ENCODE measurements at regions not wholly inside any gene's neighbourhood (a gene's known extent, or its start where the extent isn't known, plus 50 kb on each side); places are given as distances from the start of the nearest gene placed in this dataset.

DNA sequence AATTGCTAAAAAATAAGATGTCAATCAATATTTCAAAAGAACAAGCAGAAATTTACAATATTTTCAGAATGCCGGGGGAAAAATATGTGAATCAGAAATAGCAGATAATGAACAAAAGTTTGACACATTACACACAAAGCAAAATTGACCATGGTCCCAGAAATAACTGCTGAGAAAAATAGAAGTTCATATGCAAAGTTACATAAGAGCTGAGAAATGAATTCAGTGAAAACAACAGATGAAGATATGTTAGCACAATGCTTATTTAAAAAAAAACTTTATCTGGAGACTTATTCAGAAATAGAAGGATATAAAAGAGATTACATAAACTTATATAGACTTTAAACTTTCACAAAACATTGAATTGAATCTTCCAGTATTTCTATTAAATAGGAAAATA is 1483.7 kb upstream of the ACO1 start:
- H2BK120ac ChIP-seq (ENCODE audit: low read depth, low read length, poor library complexity, severe bottlenecking), result no peak overlapping the region
- H3K9me3 ChIP-seq (ENCODE audit: control insufficient read depth, low read depth, low read length), result no peaks in the 10 kb centered on the region
- H3K9me3 Mint-ChIP-seq, result no peaks in the 10 kb centered on the region
- no peak overlapping the region for H3K4me2 ChIP-seq (ENCODE audit: insufficient read depth, insufficient read length, low read length)
- no peaks in the 10 kb centered on the region for H3K79me1 ChIP-seq (ENCODE audit: insufficient read depth, low read depth, low read length, poor library complexity, severe bottlenecking)
- no peak overlapping the region for H2BK20ac ChIP-seq (ENCODE audit: low read depth, low read length, poor library complexity, severe bottlenecking)
- no peaks in the 10 kb centered on the region for H3K79me2 ChIP-seq (ENCODE audit: insufficient read depth, low read length)
- H4K8ac ChIP-seq (replicated peaks; ENCODE audit: insufficient read length, low read depth, low read length), result no peak overlapping the region
- no peak overlapping the region for H3T11ph ChIP-seq (ENCODE audit: low read length)
- no peaks in the 10 kb centered on the region for H3K4me1 Mint-ChIP-seq
- H2BK12ac ChIP-seq (ENCODE audit: insufficient read length, low read depth, low read length), result no peak overlapping the region
- H3K23me2 ChIP-seq (ENCODE audit: insufficient read length, low read depth, low read length, poor library complexity, severe bottlenecking), result no peaks in the 10 kb centered on the region
- no peaks in the 10 kb centered on the region for H3K27me3 ChIP-seq (ENCODE audit: insufficient read depth, low read length)
- no peak overlapping the region for H3K27ac Mint-ChIP-seq
- no peak overlapping the region for H4K91ac ChIP-seq (ENCODE audit: insufficient read length, low read depth, low read length)
- no peak overlapping the region for H3K14ac ChIP-seq (ENCODE audit: insufficient read depth, low read length)
- H3K9ac ChIP-seq (ENCODE audit: extremely low read depth, insufficient read length, low read length), result no peak overlapping the region
- no peak overlapping the region for H2AK5ac ChIP-seq (ENCODE audit: insufficient read length, low read length)
- H2AFZ ChIP-seq (ENCODE audit: low read length), result no peak overlapping the region
- H3K56ac ChIP-seq (ENCODE audit: insufficient read length, low read depth, low read length), result no peak overlapping the region
- no peak for DNase-seq
- WGBS (ENCODE audit: extremely low coverage, insufficient read length, low lambda C conversion rate), result no CpG with 5 or more reads among the region's 1 CpG
- no peak overlapping the region for H3K27ac ChIP-seq (ENCODE audit: insufficient read length, low read depth, low read length)
- TF ChIP-seq CTCF (conservative IDR thresholded peaks at IDR 0.05), result no peak
- H3K18ac ChIP-seq (ENCODE audit: insufficient read length, low read depth, low read length), result no peak overlapping the region
- H3K4me1 ChIP-seq (ENCODE audit: insufficient read depth, low read length), result no peaks in the 10 kb centered on the region
- H2BK15ac ChIP-seq (ENCODE audit: low read depth, low read length), result no peak overlapping the region
- H3K23ac ChIP-seq (ENCODE audit: insufficient read length, low read depth, low read length), result no peak overlapping the region
- H4K5ac ChIP-seq (ENCODE audit: insufficient read length, low read depth, low read length), result no peak overlapping the region
- no peaks in the 10 kb centered on the region for H4K20me1 ChIP-seq (ENCODE audit: control insufficient read depth, insufficient read depth, insufficient read length)
- no peaks in the 10 kb centered on the region for H3K36me3 Mint-ChIP-seq (ENCODE audit: insufficient read depth in 1 of 3, low read depth in 3 of 3)
- H3K4me3 Mint-ChIP-seq, result no peak overlapping the region
- H3K4ac ChIP-seq (ENCODE audit: low read depth, low read length), result no peak overlapping the region
- H2BK5ac ChIP-seq (ENCODE audit: insufficient read length, low read length), result no peak overlapping the region
- no peaks in the 10 kb centered on the region for H3K27me3 Mint-ChIP-seq (ENCODE audit: low read depth)

All from H9 (cell line).